IMR-90 (cell line): ENCODE measurements at regions not wholly inside any gene's neighbourhood (a gene's known extent, or its start where the extent isn't known, plus 50 kb on each side); places are given as distances from the start of the nearest gene placed in this dataset.

Experiments used
- ATAC-seq: fragments of 200-7000 bp; cut with Tn5 transposase; 2 replicates; pipeline ENCODE4 v1.9.1; 2020; ENCODE audit warnings: low read depth, mild to moderate bottlenecking, moderate library complexity
- BruUV-seq: library from RNA; stranded (reverse); fragments of 400-500 nt; replicated peaks from 2 replicates; lab custom pipeline; 2021; lab: Mats Ljungman, UMichigan
- CTCF ChIA-PET: fragments of 300-600 bp; formaldehyde crosslinking; extraction: SDS; loops from one replicate; lab custom pipeline; 2021; ENCODE audit warnings: antibody characterized with exemption; lab: Yijun Ruan, JAX
- POLR2A ChIA-PET: fragments of 300-600 bp; sonication (Branson Sonifier 250); formaldehyde crosslinking; loops from one replicate; lab custom pipeline; 2022; ENCODE audit warnings: antibody characterized with exemption; ENCODE audit not compliant: unreplicated experiment; lab: Charles Lee
- DNase-seq: peaks from one replicate; pipeline ENCODE4 v3.0.0; 2013
- H2AFZ ChIP-seq: replicated peaks from 2 replicates; pipeline ENCODE3; 2013; ENCODE audit warnings: low read length, mild to moderate bottlenecking; ENCODE audit not compliant: poor library complexity
- H2AK5ac ChIP-seq: 2 replicates; pipeline ENCODE4 v1.6.1; 2013; ENCODE audit warnings: low read depth, low read length, inconsistent platforms
- H2AK9ac ChIP-seq: replicated peaks from 2 replicates; pipeline ENCODE3; 2013; ENCODE audit warnings: mild to moderate bottlenecking, low read depth, low read length, moderate library complexity; ENCODE audit not compliant: poor library complexity
- H2BK120ac ChIP-seq: 2 replicates; pipeline ENCODE4 v1.6.1; 2013; ENCODE audit warnings: low read depth, low read length, inconsistent platforms
- H2BK15ac ChIP-seq: 3 replicates; pipeline ENCODE4 v1.6.1; 2013; ENCODE audit warnings: low read depth, low read length, inconsistent platforms
- H2BK20ac ChIP-seq: 2 replicates; pipeline ENCODE4 v1.6.1; 2013; ENCODE audit warnings: low read depth, mild to moderate bottlenecking, inconsistent platforms, low read length, moderate library complexity
- H2BK5ac ChIP-seq: 2 replicates; pipeline ENCODE4 v1.6.1; 2013; ENCODE audit warnings: mild to moderate bottlenecking, low read depth, low read length, inconsistent platforms; ENCODE audit not compliant: poor library complexity, severe bottlenecking
- H3K14ac ChIP-seq: replicated peaks from 2 replicates; pipeline ENCODE4 v1.6.1; 2013; ENCODE audit warnings: low read depth, low read length, inconsistent platforms
- H3K18ac ChIP-seq: 2 replicates; pipeline ENCODE4 v1.6.1; 2013; ENCODE audit warnings: low read depth, low read length, control low read depth
- H3K23ac ChIP-seq: 2 replicates; pipeline ENCODE4 v1.6.1; 2013; ENCODE audit warnings: low read depth, low read length, inconsistent platforms
- H3K27ac ChIP-seq: 2 replicates; pipeline ENCODE4 v1.5.1; 2013; ENCODE audit warnings: mild to moderate bottlenecking, control low read depth, low read length; ENCODE audit not compliant: insufficient read depth
- H3K27me3 ChIP-seq: 2 replicates; pipeline ENCODE4 v1.6.1; 2013; ENCODE audit warnings: low read length; ENCODE audit not compliant: control insufficient read depth, insufficient read depth
- H3K36me3 ChIP-seq: 2 replicates; pipeline ENCODE4 v1.6.1; 2013; ENCODE audit warnings: low read length, mixed read lengths; ENCODE audit not compliant: control insufficient read depth, insufficient read depth
- H3K4ac ChIP-seq: 2 replicates; pipeline ENCODE4 v1.6.1; 2013; ENCODE audit warnings: low read depth, low read length, inconsistent platforms
- H3K4me1 ChIP-seq: 2 replicates; pipeline ENCODE4 v1.6.1; 2013; ENCODE audit warnings: low read length, mixed read lengths; ENCODE audit not compliant: control insufficient read depth, insufficient read depth
- H3K4me2 ChIP-seq: 2 replicates; pipeline ENCODE4 v1.6.1; 2013; ENCODE audit warnings: low read depth, mild to moderate bottlenecking, control low read depth, low read length, moderate library complexity
- H3K4me3 ChIP-seq: 2 replicates; pipeline ENCODE4 v1.5.1; 2013; ENCODE audit warnings: low read depth, mild to moderate bottlenecking, control low read depth, low read length, moderate library complexity; ENCODE audit not compliant: insufficient read depth
- H3K56ac ChIP-seq: 2 replicates; pipeline ENCODE4 v1.6.1; 2013; ENCODE audit warnings: low read length, inconsistent platforms; ENCODE audit not compliant: insufficient read depth; ENCODE audit errors: extremely low read depth
- H3K79me1 ChIP-seq, 2 experiments: 2 replicates each; pipeline ENCODE4 v1.6.1; 2013; ENCODE audit warnings: low read length in 2 of 2, inconsistent platforms in 1 of 2, low read depth in 1 of 2
- H3K9ac ChIP-seq: 2 replicates; pipeline ENCODE4 v1.6.1; 2013; ENCODE audit warnings: low read depth, low read length, control low read depth
- H3K9me1 ChIP-seq: 2 replicates; pipeline ENCODE4 v1.6.1; 2013; ENCODE audit warnings: low read length, inconsistent platforms; ENCODE audit not compliant: insufficient read depth
- H3K9me3 ChIP-seq: 2 replicates; pipeline ENCODE4 v1.6.1; 2013; ENCODE audit warnings: low read length; ENCODE audit not compliant: control insufficient read depth, insufficient read depth
- H4K20me1 ChIP-seq: 2 replicates; pipeline ENCODE4 v1.6.1; 2013; ENCODE audit warnings: low read length, inconsistent platforms; ENCODE audit not compliant: insufficient read depth
- H4K5ac ChIP-seq: 2 replicates; pipeline ENCODE4 v1.6.1; 2013; ENCODE audit warnings: mild to moderate bottlenecking, low read depth, low read length, control low read depth
- H4K8ac ChIP-seq, 2 experiments: 2 replicates each; pipeline ENCODE4 v1.6.1; 2013; ENCODE audit warnings: low read depth in 2 of 2, low read length in 2 of 2, control low read depth in 1 of 2, inconsistent platforms in 1 of 2
- H4K91ac ChIP-seq: 2 replicates; pipeline ENCODE4 v1.6.1; 2013; ENCODE audit warnings: low read depth, low read length, inconsistent platforms; ENCODE audit not compliant: insufficient read depth
- BHLHE40 ChIP-seq: fragments of 150-350 bp; IDR thresholded peaks from 2 replicates; pipeline ENCODE4 v1.6.1; 2016; ENCODE audit warnings: mild to moderate bottlenecking, low read depth, low read length
- CEBPB ChIP-seq: IDR thresholded peaks from 2 replicates; pipeline ENCODE4 v1.6.1; 2012; ENCODE audit warnings: low read depth, low read length, improper control_type of control experiment
- RCOR1 ChIP-seq: IDR thresholded peaks from 2 replicates; pipeline ENCODE4 v1.6.1; 2012; ENCODE audit warnings: mild to moderate bottlenecking, low read length, improper control_type of control experiment; ENCODE audit not compliant: insufficient replicate concordance
- SMC3 ChIP-seq: fragments of 150-350 bp; IDR thresholded peaks from 2 replicates; pipeline ENCODE4 v1.6.1; 2016; ENCODE audit warnings: low read depth, mild to moderate bottlenecking, antibody characterized with exemption, low read length, moderate library complexity
- USF2 ChIP-seq: fragments of 150-350 bp; IDR thresholded peaks from 2 replicates; pipeline ENCODE4 v1.6.1; 2017; ENCODE audit warnings: mild to moderate bottlenecking, antibody characterized with exemption, low read length, low read depth
- dilution Hi-C: fragments of 300-500 bp; cut with HindIII; formaldehyde crosslinking; loops from one replicate; pipeline ENCODE4 v1.14.3; 2018; ENCODE audit warnings: low sequenced_read_pairs; ENCODE audit not compliant: unreplicated experiment
- in situ Hi-C: fragments of 300-500 bp; cut with MboI; formaldehyde crosslinking; loops from 3 replicates; pipeline ENCODE4 v1.14.3; 2019; ENCODE audit warnings: low sequenced_read_pairs, inconsistent platforms, mixed read lengths
- intact Hi-C: fragments of 100-400 bp; cut with micrococcal nuclease; formaldehyde crosslinking; loops from 2 replicates; pipeline ENCODE4 v1.10.0; 2022

- dilution Hi-C loops (no loop called here), intact Hi-C loops (no loop called here), in situ Hi-C loops (no loop called here)
- H3K9me1 ChIP-seq: no peaks in the 10 kb centered on the region
- TF ChIP-seq RCOR1 (no peak), BHLHE40 (no peak), SMC3 (no peak), CEBPB (no peak), USF2 (no peak)
- H3K4me1 ChIP-seq: no peaks in the 10 kb centered on the region
- no peaks in the 10 kb centered on the region for H3K79me1 ChIP-seq
- no peak overlapping the region for H4K5ac ChIP-seq
- no peak overlapping the region for H2BK5ac ChIP-seq
- no peak overlapping the region for H4K8ac ChIP-seq
- no peak overlapping the region for H2BK15ac ChIP-seq
- no peaks in the 10 kb centered on the region for H3K36me3 ChIP-seq
- ChIA-PET POLR2A (no interaction called here), CTCF (no interaction called here)
- BruUV-seq: no TSS peak
- no peaks in the 10 kb centered on the region for H4K20me1 ChIP-seq
- H3K56ac ChIP-seq: no peak overlapping the region
- DNase-seq (no peak), ATAC-seq (no peak)
- H4K91ac ChIP-seq: no peak overlapping the region
- no peak overlapping the region for H3K18ac ChIP-seq
- no peaks in the 10 kb centered on the region for H3K9me3 ChIP-seq
- no peaks in the 10 kb centered on the region for H3K27me3 ChIP-seq
- no peak overlapping the region for H3K4me2 ChIP-seq
- H2AK9ac ChIP-seq: no peak overlapping the region
- H3K9ac ChIP-seq: no peak overlapping the region
- no peak overlapping the region for H2AFZ ChIP-seq
- H3K14ac ChIP-seq: no peak overlapping the region
- no peak overlapping the region for H2BK120ac ChIP-seq
- no peak overlapping the region for H2AK5ac ChIP-seq
- no peak overlapping the region for H3K23ac ChIP-seq
- H2BK20ac ChIP-seq: no peak overlapping the region
- H3K4me3 ChIP-seq: no peak overlapping the region
- no peak overlapping the region for H3K27ac ChIP-seq
- no peak overlapping the region for H3K4ac ChIP-seq
These were observed 1996.2 kb upstream of the FLRT2 start for GRCh38 chr14:83533734-83534133.
